K562 (cell line): ENCODE measurements at regions not wholly inside any gene's neighbourhood (a gene's known extent, or its start where the extent isn't known, plus 50 kb on each side); places are given as distances from the start of the nearest gene placed in this dataset.

Experiments
- BDP1 ChIP-seq: IDR thresholded peaks from 3 replicates; pipeline ENCODE4 v1.6.1; 2011; ENCODE audit not compliant: insufficient read length, insufficient read depth
- FIP1L1 ChIP-seq: fragments of 200-400 bp; formaldehyde crosslinking; IDR thresholded peaks from 2 replicates; pipeline ENCODE4 v1.6.1; 2018; ENCODE audit warnings: mild to moderate bottlenecking, low read depth, low read length; ENCODE audit not compliant: poor library complexity, severe bottlenecking
- HLTF ChIP-seq: fragments of 450-650 bp; IDR thresholded peaks from 2 replicates; pipeline ENCODE4 v1.6.1; 2016
- KDM4B ChIP-seq, 2 experiments: fragments of 450-650 bp in 1 of 2; sonication (generic) in 1 of 2; IDR thresholded peaks; 2 replicates each; pipeline ENCODE4 v1.6.1; 2016 to 2017; ENCODE audit warnings: borderline replicate concordance in 2 of 2, antibody characterized with exemption in 1 of 2, low read depth in 1 of 2, mild to moderate bottlenecking in 1 of 2
- MAX ChIP-seq: sonication (generic); formaldehyde crosslinking; IDR thresholded peaks from 2 replicates; pipeline ENCODE4 v1.9.0; 2022; ENCODE audit warnings: mild to moderate bottlenecking, missing genetic modification reagents
- MCM3 ChIP-seq: fragments of 450-650 bp; IDR thresholded peaks from 2 replicates; pipeline ENCODE4 v1.6.1; 2016
- MIER1 ChIP-seq: fragments of 450-650 bp; IDR thresholded peaks from 2 replicates; pipeline ENCODE4 v1.6.1; 2016; ENCODE audit warnings: antibody characterized with exemption, mild to moderate bottlenecking, low read depth
- NELFE ChIP-seq: IDR thresholded peaks from 2 replicates; pipeline ENCODE4 v1.6.1; 2011; ENCODE audit warnings: mild to moderate bottlenecking; ENCODE audit not compliant: insufficient read depth, insufficient read length
- POLR2H ChIP-seq: IDR thresholded peaks from 2 replicates; pipeline ENCODE4 v1.6.1; 2016; ENCODE audit warnings: missing genetic modification characterization, low read depth, mild to moderate bottlenecking, control low read depth, missing compliant biosample characterization, moderate library complexity
- RBM15 ChIP-seq: fragments of 200-400 bp; formaldehyde crosslinking; IDR thresholded peaks from 2 replicates; pipeline ENCODE4 v1.6.1; 2018; ENCODE audit warnings: mild to moderate bottlenecking, low read length, moderate library complexity; ENCODE audit not compliant: insufficient read depth
- SMARCE1 ChIP-seq: fragments of 450-650 bp; IDR thresholded peaks from 2 replicates; pipeline ENCODE4 v1.7.1; 2016; ENCODE audit warnings: mild to moderate bottlenecking
- STAT5A ChIP-seq: IDR thresholded peaks from 2 replicates; pipeline ENCODE4 v1.6.1; 2012; ENCODE audit warnings: low read length, inconsistent platforms, borderline replicate concordance
- TFE3 ChIP-seq: fragments of 450-650 bp; formaldehyde crosslinking; IDR thresholded peaks from 2 replicates; pipeline ENCODE4 v1.4.0; 2020; ENCODE audit warnings: mild to moderate bottlenecking, mixed read lengths
- ZEB2 ChIP-seq: fragments of 450-650 bp; IDR thresholded peaks from 2 replicates; pipeline ENCODE4 v1.6.1; 2016
- ZFP91 ChIP-seq: sonication (generic); formaldehyde crosslinking; IDR thresholded peaks from 2 replicates; pipeline ENCODE4 v1.8.0; 2022; ENCODE audit warnings: mild to moderate bottlenecking, missing genetic modification reagents
- ZNF253 ChIP-seq: fragments of 250-450 bp; sonication (Bioruptor Pico); conservative IDR thresholded peaks from 2 replicates; pipeline ENCODE4 v1.6.1; 2021; ENCODE audit warnings: mild to moderate bottlenecking
- ZNF431 ChIP-seq: sonication (generic); formaldehyde crosslinking; IDR thresholded peaks from 2 replicates; pipeline ENCODE4 v1.8.0; 2022; ENCODE audit warnings: mild to moderate bottlenecking, missing genetic modification reagents
- ZNF436 ChIP-seq: fragments of 250-450, 450-650 bp; sonication (Bioruptor Pico); formaldehyde crosslinking; IDR thresholded peaks from 2 replicates; pipeline ENCODE4 v1.7.0; 2020; ENCODE audit warnings: mild to moderate bottlenecking
- ZNF589 ChIP-seq: fragments of 200-800 bp; sonication (Bioruptor generic); IDR thresholded peaks from 2 replicates; pipeline ENCODE4 v1.6.1; 2016; ENCODE audit warnings: low read depth, missing genetic modification characterization, missing compliant biosample characterization
- TF ChIP-seq, protein P1 (sequence below): sonication (generic); IDR thresholded peaks from 2 replicates; pipeline ENCODE4 v1.6.1; 2016
- TF ChIP-seq, protein P2 (sequence below): fragments of 250-450 bp; sonication (Bioruptor Pico); IDR thresholded peaks from 2 replicates; pipeline ENCODE4 v1.5.0; 2021
- TF ChIP-seq, protein P3 (sequence below): fragments of 250-450 bp; sonication (Bioruptor Pico); IDR thresholded peaks from 2 replicates; pipeline ENCODE4 v1.9.0; 2021; ENCODE audit warnings: mild to moderate bottlenecking

DNA sequence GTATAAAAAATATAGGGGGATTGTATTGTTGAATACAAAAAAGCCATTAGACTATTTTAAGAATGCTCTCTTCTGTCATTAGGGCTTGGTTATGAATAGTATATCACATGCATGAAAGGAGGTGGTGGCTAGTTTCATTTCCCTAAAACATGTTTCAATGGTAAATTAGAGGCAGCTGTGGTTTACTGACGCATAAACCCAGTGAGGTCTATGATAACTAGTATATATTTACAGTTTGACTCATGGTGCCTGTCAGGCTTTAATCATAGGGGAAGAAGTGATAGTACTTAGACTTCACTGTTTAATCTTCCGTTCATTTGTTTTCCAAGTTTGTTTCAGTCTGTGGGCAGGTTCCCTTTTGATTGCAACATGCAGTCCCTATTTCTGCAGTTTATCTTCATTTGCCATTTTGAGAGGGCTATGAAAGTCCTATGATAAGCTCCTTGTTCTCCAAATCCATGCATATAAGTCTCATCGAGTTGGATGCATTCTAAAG lies 55.1 kb upstream of the MAP4K3 start (continued):
- TF ChIP-seq, protein P1, sequence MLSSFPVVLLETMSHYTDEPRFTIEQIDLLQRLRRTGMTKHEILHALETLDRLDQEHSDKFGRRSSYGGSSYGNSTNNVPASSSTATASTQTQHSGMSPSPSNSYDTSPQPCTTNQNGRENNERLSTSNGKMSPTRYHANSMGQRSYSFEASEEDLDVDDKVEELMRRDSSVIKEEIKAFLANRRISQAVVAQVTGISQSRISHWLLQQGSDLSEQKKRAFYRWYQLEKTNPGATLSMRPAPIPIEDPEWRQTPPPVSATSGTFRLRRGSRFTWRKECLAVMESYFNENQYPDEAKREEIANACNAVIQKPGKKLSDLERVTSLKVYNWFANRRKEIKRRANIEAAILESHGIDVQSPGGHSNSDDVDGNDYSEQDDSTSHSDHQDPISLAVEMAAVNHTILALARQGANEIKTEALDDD = peak; percentile 100
- no peak for TF ChIP-seq MAX
- no peak for TF ChIP-seq POLR2H (tag)
- TF ChIP-seq HLTF = no peak
- no peak for TF ChIP-seq ZEB2
- TF ChIP-seq FIP1L1 = no peak
- TF ChIP-seq, protein P2, sequence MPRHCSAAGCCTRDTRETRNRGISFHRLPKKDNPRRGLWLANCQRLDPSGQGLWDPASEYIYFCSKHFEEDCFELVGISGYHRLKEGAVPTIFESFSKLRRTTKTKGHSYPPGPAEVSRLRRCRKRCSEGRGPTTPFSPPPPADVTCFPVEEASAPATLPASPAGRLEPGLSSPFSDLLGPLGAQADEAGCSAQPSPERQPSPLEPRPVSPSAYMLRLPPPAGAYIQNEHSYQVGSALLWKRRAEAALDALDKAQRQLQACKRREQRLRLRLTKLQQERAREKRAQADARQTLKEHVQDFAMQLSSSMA (CRISPR knock-in tag) = no peak
- TF ChIP-seq NELFE = no peak
- TF ChIP-seq ZNF589 (CRISPR knock-in tag) = no peak
- no peak for TF ChIP-seq BDP1
- TF ChIP-seq ZFP91 (CRISPR knock-in tag) = no peak
- TF ChIP-seq ZNF253 (CRISPR knock-in tag) = no peak
- TF ChIP-seq, protein P3, sequence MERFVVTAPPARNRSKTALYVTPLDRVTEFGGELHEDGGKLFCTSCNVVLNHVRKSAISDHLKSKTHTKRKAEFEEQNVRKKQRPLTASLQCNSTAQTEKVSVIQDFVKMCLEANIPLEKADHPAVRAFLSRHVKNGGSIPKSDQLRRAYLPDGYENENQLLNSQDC (CRISPR knock-in tag) = no peak
- TF ChIP-seq ZNF431 (CRISPR knock-in tag) = no peak
- TF ChIP-seq SMARCE1 = peak; percentile 75; the same call in 1 of the 2 replicates
- no peak for TF ChIP-seq RBM15
- no peak for TF ChIP-seq MIER1
- no peak for TF ChIP-seq MCM3
- TF ChIP-seq STAT5A = no peak
- TF ChIP-seq TFE3 (CRISPR knock-in tag) = no peak
- TF ChIP-seq KDM4B (IDR thresholded peaks at IDR 0.05; ENCODE audit: borderline replicate concordance in 2 of 2, low read depth in 1 of 2) = no peak
- TF ChIP-seq ZNF436 (CRISPR knock-in tag) = no peak
